ENCODE measurements at regions not wholly inside any gene's neighbourhood (a gene's known extent, or its start where the extent isn't known, plus 50 kb on each side); places are given as distances from the start of the nearest gene placed in this dataset.

DNA sequence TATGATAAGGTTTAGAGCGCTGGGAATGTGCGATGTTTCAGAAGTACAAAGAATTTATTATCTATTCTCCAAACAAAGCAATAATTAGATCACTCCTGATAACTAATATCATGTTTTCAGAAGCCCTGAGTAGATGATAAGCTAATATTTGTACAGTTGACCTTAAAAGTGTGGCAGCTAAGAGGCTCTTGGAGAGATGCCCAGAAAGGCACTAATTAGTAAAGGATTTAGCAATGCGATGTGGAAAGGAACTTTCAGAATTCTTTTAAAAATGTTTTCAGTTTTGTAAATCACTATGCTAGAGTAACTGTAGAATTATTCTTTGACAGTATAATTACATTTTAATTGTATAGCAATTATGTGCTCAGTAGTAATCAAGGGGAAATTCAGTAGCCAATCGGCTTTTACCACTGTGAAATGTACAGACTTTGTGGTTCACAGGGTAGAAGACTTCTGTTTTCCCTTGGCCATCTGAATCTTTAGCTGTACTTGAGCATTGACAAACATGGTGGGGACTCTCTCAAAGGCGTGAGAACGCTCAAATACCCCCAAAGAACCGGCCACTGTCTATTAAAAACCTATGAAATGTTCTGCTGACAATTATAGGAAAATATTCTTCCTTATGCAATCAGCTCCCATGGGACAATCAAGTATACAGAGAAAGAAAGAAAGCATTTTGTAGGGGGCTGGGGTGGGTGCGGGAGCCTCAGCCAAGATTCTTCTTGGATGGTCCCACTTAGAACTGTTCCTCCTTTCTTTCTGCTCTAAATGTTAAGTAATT lies 262.8 kb upstream of the AGAP1 start:
- Histone ChIP-seq H4K91ac (replicated peaks; ENCODE audit: insufficient read length, low read length) (no peak overlapping the region), H4K20me1 (replicated peaks in 1 of 2; ENCODE audit: control insufficient read depth in 1 of 2, insufficient read depth in 2 of 2, low read length in 2 of 2) (no peaks in the 10 kb centered on the region), H3K4ac (replicated peaks; ENCODE audit: insufficient read length, low read depth, low read length) (no peak overlapping the region), H2AFZ (ENCODE audit: low read length) (no peak overlapping the region), H3K9me3 (ENCODE audit: insufficient read depth in 2 of 2, low read depth in 1 of 2, low read length in 1 of 2) (no peaks in the 10 kb centered on the region), H3K27ac (ENCODE audit: low read depth, low read length) (no peak overlapping the region), H3K23me2 (ENCODE audit: low read depth, low read length) (no peaks in the 10 kb centered on the region), H3K4me1 (replicated peaks in 1 of 4; ENCODE audit: control insufficient read depth in 3 of 4, insufficient read depth in 4 of 4, low read length in 3 of 4) (no peaks in the 10 kb centered on the region), H3K79me2 (ENCODE audit: control insufficient read depth in 1 of 2, insufficient read depth in 2 of 2, low read length in 2 of 2) (no peaks in the 10 kb centered on the region), H3K4me2 (ENCODE audit: insufficient read depth in 1 of 2, low read depth in 2 of 2, low read length in 2 of 2) (no peak overlapping the region), H2AK5ac (ENCODE audit: low read depth, low read length) (no peak overlapping the region), H3K79me1 (ENCODE audit: low read depth, low read length) (no peaks in the 10 kb centered on the region), H2BK15ac (ENCODE audit: low read length) (no peak overlapping the region), H4K5ac (ENCODE audit: insufficient read length, low read depth, low read length) (no peak overlapping the region), H3K23ac (ENCODE audit: insufficient read length) (no peak overlapping the region), H4K8ac (ENCODE audit: extremely low read depth, insufficient read depth, low read length) (no peak overlapping the region), H2BK12ac (ENCODE audit: low read depth, low read length) (no peak overlapping the region), H3K36me3 (ENCODE audit: control insufficient read depth in 2 of 4, insufficient read depth in 4 of 4, low read length in 3 of 4) (no peaks in the 10 kb centered on the region), H2BK120ac (replicated peaks; ENCODE audit: low read depth, low read length) (no peak overlapping the region), H2BK5ac (ENCODE audit: low read depth, low read length) (no peak overlapping the region), H3K27me3 (replicated peaks in 1 of 4; ENCODE audit: control insufficient read depth in 3 of 4, extremely low read depth in 1 of 4, insufficient read depth in 3 of 4, low read length in 3 of 4) (no peaks in the 10 kb centered on the region), H3K14ac (ENCODE audit: insufficient read length) (no peak overlapping the region), H2BK20ac (ENCODE audit: low read length) (no peak overlapping the region), H3K18ac (ENCODE audit: extremely low read depth, low read length) (no peak overlapping the region), H3K4me3 (ENCODE audit: extremely low read depth in 1 of 4, insufficient read depth in 2 of 4, low read depth in 3 of 4, low read length in 4 of 4) (no peak overlapping the region), H3K9ac (replicated peaks in 1 of 4; ENCODE audit: extremely low read depth in 1 of 4, low read depth in 3 of 4, low read length in 3 of 4) (no peak overlapping the region), H3K56ac (replicated peaks; ENCODE audit: insufficient read length, low read depth, low read length) (no peak overlapping the region)
- no peak for DNase-seq (ENCODE audit: low read depth in 1 of 2, low spot score in 2 of 2)
- WGBS, 2 experiments (ENCODE audit: extremely low coverage in 1 of 2, insufficient coverage in 1 of 2, insufficient read length in 1 of 2, insufficient replicate concordance in 2 of 2, low coverage in 1 of 2, low lambda C conversion rate in 2 of 2, missing lambda C conversion rate in 1 of 2) = 91% methylated on average over 8 of the region's 8 CpGs; no CpG with 5 or more reads in 1 of the 2 experiments
- no peak for FAIRE-seq
- ChIA-PET CTCF (ENCODE audit: partially characterized antibody) (interaction anchor here (1.3 to 1.6 kb wide), 3 partner anchors 11 to 364 kb away, joined by 3 read pairs; no protein-coding TSS in a partner anchor), POLR2A (ENCODE audit: partially characterized antibody) (no interaction called here)
- TF ChIP-seq CBX8 (IDR thresholded peaks at IDR 0.05; ENCODE audit: borderline replicate concordance, low read depth, low read length) (no peak), CREB1 (IDR thresholded peaks at IDR 0.05) (no peak), GTF2F1 (IDR thresholded peaks at IDR 0.05; ENCODE audit: borderline replicate concordance, low read depth, low read length) (no peak), GABPA (IDR thresholded peaks at IDR 0.05; ENCODE audit: borderline replicate concordance, insufficient read depth, low read length) (no peak), POLR2AphosphoS5 (IDR thresholded peaks at IDR 0.05; ENCODE audit: low read depth, low read length) (no peak), SP2 (IDR thresholded peaks at IDR 0.05; ENCODE audit: low read length) (no peak), KDM5A (IDR thresholded peaks at IDR 0.05; ENCODE audit: low read length) (no peak)
